ENCODE measurements at regions not wholly inside any gene's neighbourhood (a gene's known extent, or its start where the extent isn't known, plus 50 kb on each side); places are given as distances from the start of the nearest gene placed in this dataset.

- DNase-seq (no peak), ATAC-seq (no peak)
- intact Hi-C loops (cut with DNase I): no loop called here
- H3K4me1 ChIP-seq: no peaks in the 10 kb centered on the region
- H3K27ac ChIP-seq: no peak overlapping the region
- H3K27me3 ChIP-seq: no peaks in the 10 kb centered on the region
- H3K4me3 ChIP-seq: no peak overlapping the region
- WGBS, 2 donors: 59 to 78% methylated on average over 4 of the region's 4 CpGs
- no peaks in the 10 kb centered on the region for H3K9me3 ChIP-seq
- no peaks in the 10 kb centered on the region for H3K36me3 ChIP-seq
- TF ChIP-seq CTCF (IDR thresholded peaks at IDR 0.05): no peak
Measured at GRCh38 chr4:71138007-71138615, 144.7 kb downstream of the DCK start.

GRCh38 chr4:71140563-71140962 is 147.1 kb downstream of the DCK start:
- Histone ChIP-seq H3K36me3 (no peaks in the 10 kb centered on the region), H3K9me3 (no peaks in the 10 kb centered on the region), H3K27ac (no peak overlapping the region), H3K27me3 (no peaks in the 10 kb centered on the region), H3K4me1 (no peaks in the 10 kb centered on the region), H3K4me3 (no peak overlapping the region)
- DNase-seq (no peak), ATAC-seq (no peak)
- intact Hi-C loops (cut with DNase I): no loop called here
- TF ChIP-seq CTCF (IDR thresholded peaks at IDR 0.05): no peak
- 43 to 49% methylated on average over 2 of the region's 2 CpGs for WGBS, 2 donors

- DNase-seq: no peak
- H3K27me3 ChIP-seq: no peaks in the 10 kb centered on the region
- ATAC-seq: no peak
- H3K36me3 ChIP-seq: no peaks in the 10 kb centered on the region
- no peak overlapping the region for H3K27ac ChIP-seq
- 59 to 79% methylated on average over 1 of the region's 1 CpG for WGBS, 2 donors
- no peaks in the 10 kb centered on the region for H3K4me1 ChIP-seq
- no peak overlapping the region for H3K4me3 ChIP-seq
- no peak for TF ChIP-seq CTCF (IDR thresholded peaks at IDR 0.05)
- no peaks in the 10 kb centered on the region for H3K9me3 ChIP-seq
- intact Hi-C loops (cut with DNase I): no loop called here
Measured at GRCh38 chr4:71141125-71141524, 147.7 kb downstream of the DCK start.

GRCh38 chr4:71147261-71147660 is 153.8 kb downstream of the DCK start:
- ATAC-seq: no peak
- intact Hi-C loops (cut with DNase I): no loop called here

More at GRCh38 chr4:71147261-71147660, 153.8 kb downstream of the DCK start:
- no peak for TF ChIP-seq CTCF (IDR thresholded peaks at IDR 0.05)
- H3K27me3 ChIP-seq: no peaks in the 10 kb centered on the region
- H3K27ac ChIP-seq: no peak overlapping the region
- H3K9me3 ChIP-seq: peaks cover 0 to 3% (median 0%) of the 10 kb centered on the region in 11 donors
- no peaks in the 10 kb centered on the region for H3K4me1 ChIP-seq
- no peak for DNase-seq
- H3K36me3 ChIP-seq: no peaks in the 10 kb centered on the region
- H3K4me3 ChIP-seq: no peak overlapping the region
